ENCODE measurements at regions not wholly inside any gene's neighbourhood (a gene's known extent, or its start where the extent isn't known, plus 50 kb on each side); places are given as distances from the start of the nearest gene placed in this dataset.

DNA sequence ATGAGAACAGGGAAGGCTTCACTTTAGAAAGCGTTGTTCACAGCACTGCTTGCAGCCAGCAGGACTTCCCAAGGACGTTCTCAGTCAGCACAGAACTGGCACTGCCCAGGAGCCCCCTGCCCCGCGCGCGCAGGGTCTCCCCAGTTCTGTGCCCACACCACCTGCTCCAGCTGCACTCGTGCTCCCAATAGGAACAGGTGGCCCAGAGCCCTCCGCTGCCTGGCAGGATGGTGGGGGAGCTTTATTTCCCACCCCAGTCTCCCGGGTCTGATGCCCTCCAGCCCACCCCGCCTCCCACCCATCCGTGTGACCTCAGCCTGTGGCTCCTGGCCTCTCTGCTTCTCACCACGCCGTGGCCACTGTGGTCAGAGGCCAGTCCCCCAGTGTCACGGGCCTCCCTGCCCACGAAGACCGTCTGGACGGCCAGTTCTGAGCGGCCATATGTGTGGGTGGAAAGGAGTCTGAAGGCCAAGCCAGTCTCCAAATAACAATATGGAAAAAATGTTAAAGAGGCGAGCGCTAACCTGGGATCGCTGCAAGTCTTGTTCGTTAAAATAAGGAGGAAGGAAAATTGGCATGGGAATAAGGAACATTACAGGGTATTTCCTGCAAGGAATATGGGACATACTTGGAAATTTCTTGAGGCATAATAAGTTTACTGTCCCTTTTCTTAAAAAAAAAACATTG, 54.6 kb upstream of the PCSK6 start:
- H3K4me3 ChIP-seq (ENCODE audit: low read depth, low read length), result no peak overlapping the region
- TF ChIP-seq, protein P1, sequence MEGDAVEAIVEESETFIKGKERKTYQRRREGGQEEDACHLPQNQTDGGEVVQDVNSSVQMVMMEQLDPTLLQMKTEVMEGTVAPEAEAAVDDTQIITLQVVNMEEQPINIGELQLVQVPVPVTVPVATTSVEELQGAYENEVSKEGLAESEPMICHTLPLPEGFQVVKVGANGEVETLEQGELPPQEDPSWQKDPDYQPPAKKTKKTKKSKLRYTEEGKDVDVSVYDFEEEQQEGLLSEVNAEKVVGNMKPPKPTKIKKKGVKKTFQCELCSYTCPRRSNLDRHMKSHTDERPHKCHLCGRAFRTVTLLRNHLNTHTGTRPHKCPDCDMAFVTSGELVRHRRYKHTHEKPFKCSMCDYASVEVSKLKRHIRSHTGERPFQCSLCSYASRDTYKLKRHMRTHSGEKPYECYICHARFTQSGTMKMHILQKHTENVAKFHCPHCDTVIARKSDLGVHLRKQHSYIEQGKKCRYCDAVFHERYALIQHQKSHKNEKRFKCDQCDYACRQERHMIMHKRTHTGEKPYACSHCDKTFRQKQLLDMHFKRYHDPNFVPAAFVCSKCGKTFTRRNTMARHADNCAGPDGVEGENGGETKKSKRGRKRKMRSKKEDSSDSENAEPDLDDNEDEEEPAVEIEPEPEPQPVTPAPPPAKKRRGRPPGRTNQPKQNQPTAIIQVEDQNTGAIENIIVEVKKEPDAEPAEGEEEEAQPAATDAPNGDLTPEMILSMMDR (conservative IDR thresholded peaks at IDR 0.05; ENCODE audit: low read depth, low read length), result no peak
- DNase-seq (ENCODE audit: low read depth), result no peak

- no peak overlapping the region for H3K4me3 ChIP-seq (ENCODE audit: low read depth, low read length)
- TF ChIP-seq, protein P1 (conservative IDR thresholded peaks at IDR 0.05; ENCODE audit: low read depth, low read length), result no peak
- DNase-seq (ENCODE audit: low read depth), result no peak
Observed at GRCh38 chr15:101543431-101543830, 53.9 kb upstream of the PCSK6 start.

GRCh38 chr15:101543026-101543390, 53.5 kb upstream of the PCSK6 start:
- TF ChIP-seq, protein P1 (conservative IDR thresholded peaks at IDR 0.05; ENCODE audit: low read depth, low read length), result no peak
- no peak overlapping the region for H3K4me3 ChIP-seq (ENCODE audit: low read depth, low read length)
- DNase-seq (ENCODE audit: low read depth), result no peak

GRCh38 chr15:101542306-101543025, 53.0 kb upstream of the PCSK6 start:
- TF ChIP-seq, protein P1 (conservative IDR thresholded peaks at IDR 0.05; ENCODE audit: low read depth, low read length), result no peak
- H3K4me3 ChIP-seq (ENCODE audit: low read depth, low read length), result no peak overlapping the region
- no peak for DNase-seq (ENCODE audit: low read depth)

- TF ChIP-seq, protein P1 (conservative IDR thresholded peaks at IDR 0.05; ENCODE audit: low read depth, low read length), result no peak
- DNase-seq (ENCODE audit: low read depth), result no peak
Observed at GRCh38 chr15:101541501-101542292, 52.2 kb upstream of the PCSK6 start.

DNA sequence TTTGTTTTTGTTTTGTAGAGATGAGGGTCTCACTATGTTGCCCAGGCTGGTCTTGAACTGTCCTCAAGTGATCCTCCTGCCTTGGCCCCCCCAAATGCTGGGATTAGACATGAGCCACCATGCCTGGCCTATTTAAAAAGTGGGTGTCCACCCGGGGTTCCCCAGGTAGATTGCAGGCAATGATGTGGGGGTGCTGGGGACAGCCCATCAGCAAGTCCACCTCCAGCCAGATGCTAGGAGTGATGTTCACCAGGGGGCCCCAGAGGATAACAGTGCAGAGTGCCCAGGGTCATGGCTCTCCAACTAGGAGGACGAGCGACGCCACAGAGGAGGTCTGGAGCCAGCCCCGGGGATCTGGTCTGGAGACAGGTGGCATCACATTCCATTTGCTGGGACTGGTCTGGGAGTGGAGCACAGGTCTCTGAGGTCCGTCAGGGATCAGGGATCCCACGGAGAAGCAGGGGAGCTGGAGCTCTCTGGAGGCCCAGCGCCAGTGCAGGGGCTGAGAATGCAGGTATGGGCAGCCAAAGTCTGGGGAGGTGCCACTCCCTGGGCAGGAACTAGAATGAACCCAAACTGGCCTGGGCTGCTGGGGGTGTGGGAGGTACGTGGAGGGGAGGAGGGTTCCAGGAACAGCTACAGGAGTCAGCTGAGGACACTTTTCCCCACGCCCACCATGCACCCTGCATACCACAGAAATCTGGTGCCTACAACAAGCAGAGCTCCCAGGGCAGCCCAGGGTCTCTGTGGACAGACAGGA, 51.2 kb upstream of the PCSK6 start:
- DNase-seq (ENCODE audit: low read depth), result no peak
- TF ChIP-seq, protein P1 (conservative IDR thresholded peaks at IDR 0.05; ENCODE audit: low read depth, low read length), result no peak
- no peak overlapping the region for H3K4me3 ChIP-seq (ENCODE audit: low read depth, low read length)

More at GRCh38 chr15:101541501-101542292, 52.2 kb upstream of the PCSK6 start:
- no peak overlapping the region for H3K4me3 ChIP-seq (ENCODE audit: low read depth, low read length)
